Renal cortex interstitium (tissue), 11 donors: ENCODE measurements at regions not wholly inside any gene's neighbourhood (a gene's known extent, or its start where the extent isn't known, plus 50 kb on each side); places are given as distances from the start of the nearest gene placed in this dataset.

Experiments used
- DNase-seq, 11 donors: peaks; one replicate each; pipeline ENCODE4 v3.0.0-alpha.2; 2013; ENCODE audit warnings: low read depth in 9 of 11, low spot score in 4 of 11; ENCODE audit errors: extremely low read depth in 1 of 11

GRCh38 chr20:62590309-62591121 lies 51.8 kb upstream of the SLCO4A1 start:
- DNase-seq, result no peak

DNA sequence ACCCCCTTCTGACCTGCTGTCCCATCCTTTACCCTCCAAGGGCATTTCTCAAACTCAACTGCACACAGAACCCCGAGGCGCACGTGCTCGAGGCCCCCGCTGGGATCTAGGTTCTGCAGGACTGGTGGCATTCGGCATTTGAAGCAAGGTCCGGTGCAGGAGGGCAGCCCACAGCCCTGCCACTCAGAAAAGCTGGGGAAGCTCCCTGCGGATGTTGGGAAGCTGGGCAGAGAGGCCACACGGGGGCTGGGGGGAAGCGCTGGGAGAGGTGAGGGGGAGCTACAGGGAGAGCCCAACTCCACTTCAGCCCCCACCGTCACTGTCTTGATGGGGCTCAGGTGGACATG lies 51.2 kb upstream of the SLCO4A1 start:
- no peak for DNase-seq

- no peak for DNase-seq
Measured at GRCh38 chr20:62591591-62591990, 50.7 kb upstream of the SLCO4A1 start.
